GM18502 (cell line): ENCODE measurements at regions not wholly inside any gene's neighbourhood (a gene's known extent, or its start where the extent isn't known, plus 50 kb on each side); places are given as distances from the start of the nearest gene placed in this dataset.

Experiments
- ATAC-seq: cut with Tn5 transposase; IDR thresholded peaks from one replicate; pipeline ENCODE4 v1.9.1; 2021; ENCODE audit warnings: mild to moderate bottlenecking; ENCODE audit not compliant: unreplicated experiment, poor library complexity

- ATAC-seq, result peak; percentile 89
These were observed 58.7 kb upstream of the PTGS2 start for GRCh38 chr1:186738926-186739325.

GRCh38 chr1:186736971-186737685 is 56.9 kb upstream of the PTGS2 start:
- ATAC-seq, result no peak

- no peak for ATAC-seq
These were observed 55.2 kb upstream of the PTGS2 start for GRCh38 chr1:186735463-186735862.

GRCh38 chr1:186730951-186731729 is 50.9 kb upstream of the PTGS2 start:
- no peak for ATAC-seq
